Calu3 (cell line): ENCODE measurements at regions not wholly inside any gene's neighbourhood (a gene's known extent, or its start where the extent isn't known, plus 50 kb on each side); places are given as distances from the start of the nearest gene placed in this dataset.

Experiments used
- BruUV-seq: library from RNA; stranded (reverse); fragments of 400-500 nt; replicated peaks from 2 replicates; lab custom pipeline; 2021; lab: Mats Ljungman, UMichigan
- CTCF ChIA-PET: fragments of 300-600 bp; sonication (Branson Sonifier 250); formaldehyde crosslinking; loops from one replicate; lab custom pipeline; 2022; ENCODE audit warnings: antibody characterized with exemption; lab: Charles Lee
- DNase-seq: peaks from one replicate; pipeline ENCODE4 v3.0.0; 2022
- H3K27ac Mint-ChIP-seq: one replicate; pipeline ENCODE4 v1.8.0; 2022; ENCODE audit warnings: mixed read lengths; ENCODE audit not compliant: unreplicated experiment
- H3K27me3 Mint-ChIP-seq: one replicate; pipeline ENCODE4 v1.8.0; 2022; ENCODE audit warnings: mixed read lengths; ENCODE audit not compliant: unreplicated experiment
- H3K36me3 Mint-ChIP-seq: one replicate; pipeline ENCODE4 v1.8.0; 2022; ENCODE audit warnings: mild to moderate bottlenecking, moderate library complexity, mixed read lengths; ENCODE audit not compliant: insufficient read depth, unreplicated experiment
- H3K4me1 Mint-ChIP-seq: one replicate; pipeline ENCODE4 v1.8.0; 2022; ENCODE audit warnings: mild to moderate bottlenecking, low read depth, mixed read lengths; ENCODE audit not compliant: unreplicated experiment
- H3K4me3 Mint-ChIP-seq: one replicate; pipeline ENCODE4 v1.8.0; 2022; ENCODE audit warnings: mild to moderate bottlenecking, low read depth, moderate library complexity, mixed read lengths; ENCODE audit not compliant: unreplicated experiment
- H3K9me3 Mint-ChIP-seq: one replicate; pipeline ENCODE4 v1.8.0; 2022; ENCODE audit warnings: low read depth, mixed read lengths; ENCODE audit not compliant: unreplicated experiment
- CTCF ChIP-seq: fragments of 200-600 bp; IDR thresholded peaks from one replicate; pipeline ENCODE4 v1.8.0; 2022; ENCODE audit warnings: antibody characterized with exemption; ENCODE audit not compliant: unreplicated experiment
- intact Hi-C: fragments of 100-400 bp; cut with micrococcal nuclease; formaldehyde crosslinking; loops from one replicate; pipeline ENCODE4 v1.10.0; 2022; ENCODE audit not compliant: unreplicated experiment

DNA sequence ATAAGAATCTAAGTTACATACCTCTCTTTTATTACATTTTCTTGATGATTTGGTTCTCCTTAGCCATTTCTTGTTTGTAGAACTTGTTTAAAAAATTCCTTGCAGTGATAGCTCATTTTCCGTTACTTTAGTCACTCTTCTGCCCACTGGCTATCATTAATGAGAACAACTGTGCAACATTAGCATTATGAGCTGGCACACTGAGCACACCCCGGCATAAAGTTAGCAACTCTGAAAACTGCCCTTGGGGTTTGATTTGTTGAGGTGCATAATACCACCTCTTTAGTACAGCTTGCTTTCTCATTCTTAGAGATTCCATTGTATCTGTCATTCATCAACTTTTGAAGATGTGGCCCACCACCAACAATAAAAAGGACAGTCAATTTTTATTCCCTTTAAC lies 87.6 kb upstream of the ADCY1 start:
- BruUV-seq, result no TSS peak
- intact Hi-C loops, result no loop called here
- no peaks in the 10 kb centered on the region for H3K4me1 Mint-ChIP-seq
- H3K9me3 Mint-ChIP-seq, result no peaks in the 10 kb centered on the region
- no peak overlapping the region for H3K4me3 Mint-ChIP-seq
- no peak overlapping the region for H3K27ac Mint-ChIP-seq
- H3K36me3 Mint-ChIP-seq, result no peaks in the 10 kb centered on the region
- CTCF ChIA-PET, result no interaction called here
- no peak for DNase-seq
- H3K27me3 Mint-ChIP-seq, result peaks cover 99% of the 10 kb centered on the region
- TF ChIP-seq CTCF, result no peak

DNA sequence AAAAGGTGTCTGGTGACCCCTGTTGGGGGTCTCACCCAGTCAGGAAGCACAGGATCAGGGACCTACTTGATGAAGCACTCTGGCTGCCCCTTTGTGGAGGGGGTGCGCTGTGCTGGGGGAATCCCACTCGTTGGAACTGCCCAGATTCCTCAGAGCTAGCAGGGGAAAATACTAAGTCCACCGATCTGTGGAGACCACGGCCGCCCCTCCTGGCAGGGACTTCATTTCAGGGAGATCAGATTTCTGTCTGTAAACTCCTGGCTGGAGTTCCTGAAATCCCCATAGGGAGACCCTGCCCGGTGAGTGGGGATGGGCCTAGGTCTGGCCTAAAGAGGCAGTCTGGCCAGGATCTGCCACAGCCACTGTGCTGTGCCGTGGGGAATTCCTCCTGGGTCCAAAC lies 79.3 kb upstream of the ADCY1 start:
- H3K27me3 Mint-ChIP-seq, result peaks cover 94% of the 10 kb centered on the region
- H3K9me3 Mint-ChIP-seq, result no peaks in the 10 kb centered on the region
- no TSS peak for BruUV-seq
- DNase-seq, result no peak
- no peak for TF ChIP-seq CTCF
- H3K36me3 Mint-ChIP-seq, result no peaks in the 10 kb centered on the region
- CTCF ChIA-PET, result no interaction called here
- H3K4me3 Mint-ChIP-seq, result no peak overlapping the region
- H3K27ac Mint-ChIP-seq, result no peak overlapping the region
- intact Hi-C loops, result loop anchor here (5.0 kb wide), 1 partner anchor 923 kb away; the partner anchor contains the start of gene DDX56
- H3K4me1 Mint-ChIP-seq, result no peaks in the 10 kb centered on the region

- Mint-ChIP-seq H3K4me3 (no peak overlapping the region), H3K4me1 (no peaks in the 10 kb centered on the region), H3K36me3 (no peaks in the 10 kb centered on the region), H3K9me3 (no peaks in the 10 kb centered on the region), H3K27ac (no peak overlapping the region), H3K27me3 (peaks cover 94% of the 10 kb centered on the region)
- intact Hi-C loops, result no loop called here
- BruUV-seq, result no TSS peak
- no peak for DNase-seq
- no peak for TF ChIP-seq CTCF
- CTCF ChIA-PET, result no interaction called here
Observed at GRCh38 chr7:45495618-45496017, 78.5 kb upstream of the ADCY1 start.

DNA sequence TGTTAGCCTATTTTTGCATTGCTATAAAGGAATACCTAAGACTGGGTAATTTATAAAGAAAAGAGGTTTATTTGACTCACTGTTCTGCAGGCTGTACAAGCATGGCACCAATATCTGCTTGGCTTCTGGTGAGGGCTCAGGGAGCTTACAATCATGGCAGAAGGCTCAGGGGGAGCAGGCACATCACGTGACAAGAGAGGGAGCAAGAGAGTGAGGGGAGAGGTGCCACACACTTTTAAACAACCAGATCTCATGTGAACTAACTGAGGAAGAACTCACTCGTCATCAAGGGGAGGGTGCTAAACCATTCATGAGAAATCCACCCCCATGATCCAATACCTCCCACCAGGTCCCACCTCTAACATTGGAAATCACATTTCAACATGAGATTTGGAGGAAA lies 73.9 kb upstream of the ADCY1 start:
- intact Hi-C loops, result no loop called here
- no TSS peak for BruUV-seq
- Mint-ChIP-seq H3K36me3 (no peaks in the 10 kb centered on the region), H3K27ac (no peak overlapping the region), H3K4me3 (no peak overlapping the region), H3K9me3 (no peaks in the 10 kb centered on the region), H3K4me1 (no peaks in the 10 kb centered on the region), H3K27me3 (peaks cover 80% of the 10 kb centered on the region)
- no peak for TF ChIP-seq CTCF
- no peak for DNase-seq
- CTCF ChIA-PET, result no interaction called here
